ENCODE measurements at regions not wholly inside any gene's neighbourhood (a gene's known extent, or its start where the extent isn't known, plus 50 kb on each side); places are given as distances from the start of the nearest gene placed in this dataset.
"Not testable (repeated sequence)": the region's sequence is repeated elsewhere in the genome, so short reads cannot be mapped to it uniquely, and the experiment has no call there.

DNA sequence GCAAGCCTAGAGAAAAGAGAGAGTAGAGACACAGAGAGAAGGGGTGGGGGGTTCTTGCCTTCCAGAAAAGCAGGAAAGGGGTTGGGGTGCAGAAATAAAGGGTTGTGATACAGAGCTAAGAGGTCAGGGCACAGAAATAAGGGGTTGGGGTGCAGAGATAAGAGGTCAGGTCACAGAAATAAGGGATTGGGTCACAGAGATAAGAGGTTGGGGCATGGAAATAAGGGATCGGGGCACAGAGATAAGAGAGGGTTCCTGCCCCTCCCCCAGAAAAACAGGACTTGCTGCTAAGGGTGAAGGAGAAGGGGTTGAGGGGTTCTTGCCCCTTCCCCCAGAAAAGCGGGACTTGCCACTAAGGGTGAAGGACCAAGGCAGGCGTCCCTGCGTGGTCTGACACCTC lies 189.6 kb upstream of the FRG2C start:
- TF ChIP-seq POLR2A, EP300 (IDR thresholded peaks at IDR 0.05): not testable (repeated sequence)
- TF ChIP-seq, protein P1, sequence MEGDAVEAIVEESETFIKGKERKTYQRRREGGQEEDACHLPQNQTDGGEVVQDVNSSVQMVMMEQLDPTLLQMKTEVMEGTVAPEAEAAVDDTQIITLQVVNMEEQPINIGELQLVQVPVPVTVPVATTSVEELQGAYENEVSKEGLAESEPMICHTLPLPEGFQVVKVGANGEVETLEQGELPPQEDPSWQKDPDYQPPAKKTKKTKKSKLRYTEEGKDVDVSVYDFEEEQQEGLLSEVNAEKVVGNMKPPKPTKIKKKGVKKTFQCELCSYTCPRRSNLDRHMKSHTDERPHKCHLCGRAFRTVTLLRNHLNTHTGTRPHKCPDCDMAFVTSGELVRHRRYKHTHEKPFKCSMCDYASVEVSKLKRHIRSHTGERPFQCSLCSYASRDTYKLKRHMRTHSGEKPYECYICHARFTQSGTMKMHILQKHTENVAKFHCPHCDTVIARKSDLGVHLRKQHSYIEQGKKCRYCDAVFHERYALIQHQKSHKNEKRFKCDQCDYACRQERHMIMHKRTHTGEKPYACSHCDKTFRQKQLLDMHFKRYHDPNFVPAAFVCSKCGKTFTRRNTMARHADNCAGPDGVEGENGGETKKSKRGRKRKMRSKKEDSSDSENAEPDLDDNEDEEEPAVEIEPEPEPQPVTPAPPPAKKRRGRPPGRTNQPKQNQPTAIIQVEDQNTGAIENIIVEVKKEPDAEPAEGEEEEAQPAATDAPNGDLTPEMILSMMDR (IDR thresholded peaks at IDR 0.05): not testable (repeated sequence)
